Duodenal mucosa (tissue), 2 donors: ENCODE measurements at regions not wholly inside any gene's neighbourhood (a gene's known extent, or its start where the extent isn't known, plus 50 kb on each side); places are given as distances from the start of the nearest gene placed in this dataset.
"Not testable (repeated sequence)": the region's sequence is repeated elsewhere in the genome, so short reads cannot be mapped to it uniquely, and the experiment has no call there.

Source experiments
- H3K27ac ChIP-seq: one replicate; pipeline ENCODE4 v1.7.0; 2013; ENCODE audit warnings: low read depth, low read length
- H3K27me3 ChIP-seq, 2 donors: one replicate each; pipeline ENCODE4 v1.7.0; 2013; ENCODE audit warnings: low read length in 2 of 2, control low read depth in 1 of 2; ENCODE audit not compliant: insufficient read depth in 2 of 2, control insufficient read depth in 1 of 2
- H3K36me3 ChIP-seq, 2 donors: one replicate each; pipeline ENCODE4 v1.7.0; 2013; ENCODE audit warnings: low read length in 2 of 2, control low read depth in 1 of 2; ENCODE audit not compliant: insufficient read depth in 2 of 2, control insufficient read depth in 1 of 2
- H3K4me1 ChIP-seq, 2 donors: one replicate each; pipeline ENCODE4 v1.7.0; 2013; ENCODE audit warnings: low read length in 2 of 2, control low read depth in 1 of 2; ENCODE audit not compliant: insufficient read depth in 2 of 2, control insufficient read depth in 1 of 2
- H3K4me3 ChIP-seq, 2 donors: one replicate each; pipeline ENCODE4 v1.7.0; 2013; ENCODE audit warnings: low read length in 2 of 2, low read depth in 1 of 2
- H3K9ac ChIP-seq, 2 donors: one replicate each; pipeline ENCODE4 v1.7.0; 2013; ENCODE audit warnings: low read length in 2 of 2, low read depth in 1 of 2
- H3K9me3 ChIP-seq, 2 donors: one replicate each; pipeline ENCODE4 v1.7.0; 2013; ENCODE audit warnings: low read length in 2 of 2, control low read depth in 1 of 2; ENCODE audit not compliant: control insufficient read depth in 1 of 2

DNA sequence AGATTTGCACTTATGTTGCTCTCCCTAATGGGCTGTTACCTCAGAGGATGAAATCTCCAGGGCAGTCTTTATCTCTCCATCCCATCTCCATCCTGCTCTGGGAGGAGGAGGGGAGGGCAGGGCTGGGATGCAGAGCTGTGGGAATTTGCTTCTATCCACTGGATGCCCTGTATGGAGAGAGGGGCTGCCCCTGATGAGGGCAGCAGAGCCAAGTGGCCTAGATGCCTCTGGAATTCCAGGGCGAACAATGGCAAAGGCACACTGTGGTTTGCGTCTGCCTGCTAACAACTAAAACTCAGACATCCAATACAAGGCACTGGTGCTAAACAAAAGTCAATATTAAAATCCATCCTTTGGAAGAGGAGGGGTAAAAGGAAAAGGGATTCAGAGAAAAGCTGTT is 165.1 kb downstream of the COG6 start:
- Histone ChIP-seq H3K4me3 (no peak overlapping the region), H3K4me1 (no peaks in the 10 kb centered on the region), H3K27ac (no peak overlapping the region), H3K9ac (no peak overlapping the region), H3K36me3 (no peaks in the 10 kb centered on the region), H3K27me3 (no peaks in the 10 kb centered on the region), H3K9me3 (no peaks in the 10 kb centered on the region)

DNA sequence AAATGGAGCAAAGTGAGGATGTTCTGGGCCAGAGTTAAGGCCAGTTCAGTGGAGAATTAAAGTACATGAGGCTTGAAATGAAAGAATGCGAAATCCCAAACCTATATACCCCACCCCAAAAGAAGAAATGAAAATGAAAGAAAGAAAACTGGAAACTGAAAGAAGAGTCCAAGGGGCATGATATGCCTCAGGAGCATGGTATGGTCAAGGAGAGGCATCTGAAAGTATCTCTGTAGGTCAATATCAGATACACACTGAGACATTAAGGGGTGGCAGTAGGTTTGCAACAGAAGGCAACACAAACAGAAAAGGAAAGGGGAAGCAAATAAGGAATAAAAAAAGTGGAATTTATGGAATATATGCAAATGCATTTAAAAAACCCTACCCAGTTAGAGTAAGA is 166.5 kb downstream of the COG6 start:
- no peak overlapping the region for H3K9ac ChIP-seq
- H3K27ac ChIP-seq = no peak overlapping the region
- no peaks in the 10 kb centered on the region for H3K4me1 ChIP-seq
- H3K9me3 ChIP-seq = no peaks in the 10 kb centered on the region
- peak overlapping the region; percentile 27 to 38 for H3K4me3 ChIP-seq
- no peaks in the 10 kb centered on the region for H3K36me3 ChIP-seq
- H3K27me3 ChIP-seq = no peaks in the 10 kb centered on the region

DNA sequence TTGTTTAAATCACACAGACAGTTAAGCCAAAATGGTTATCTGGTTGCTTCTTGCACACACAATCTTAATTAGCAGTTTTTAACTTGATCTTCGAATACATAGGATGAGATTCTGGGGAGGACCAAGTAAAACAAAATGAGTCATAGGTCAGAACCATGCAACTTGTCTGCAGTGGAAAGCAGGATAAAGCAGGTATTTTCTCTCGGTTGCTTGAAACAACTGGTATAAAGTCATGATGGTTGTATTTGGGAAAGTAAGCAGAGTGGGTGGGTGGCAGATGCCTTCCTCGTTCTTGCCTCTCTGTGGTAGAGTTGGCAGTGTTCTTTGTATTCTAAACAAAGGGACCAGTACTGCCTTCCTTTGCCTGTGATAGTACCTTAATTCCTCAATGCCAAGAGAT is 167.0 kb downstream of the COG6 start:
- no peak overlapping the region for H3K4me3 ChIP-seq
- no peaks in the 10 kb centered on the region for H3K9me3 ChIP-seq
- no peak overlapping the region for H3K27ac ChIP-seq
- no peaks in the 10 kb centered on the region for H3K4me1 ChIP-seq
- H3K36me3 ChIP-seq = no peaks in the 10 kb centered on the region
- no peak overlapping the region for H3K9ac ChIP-seq
- H3K27me3 ChIP-seq = no peaks in the 10 kb centered on the region

DNA sequence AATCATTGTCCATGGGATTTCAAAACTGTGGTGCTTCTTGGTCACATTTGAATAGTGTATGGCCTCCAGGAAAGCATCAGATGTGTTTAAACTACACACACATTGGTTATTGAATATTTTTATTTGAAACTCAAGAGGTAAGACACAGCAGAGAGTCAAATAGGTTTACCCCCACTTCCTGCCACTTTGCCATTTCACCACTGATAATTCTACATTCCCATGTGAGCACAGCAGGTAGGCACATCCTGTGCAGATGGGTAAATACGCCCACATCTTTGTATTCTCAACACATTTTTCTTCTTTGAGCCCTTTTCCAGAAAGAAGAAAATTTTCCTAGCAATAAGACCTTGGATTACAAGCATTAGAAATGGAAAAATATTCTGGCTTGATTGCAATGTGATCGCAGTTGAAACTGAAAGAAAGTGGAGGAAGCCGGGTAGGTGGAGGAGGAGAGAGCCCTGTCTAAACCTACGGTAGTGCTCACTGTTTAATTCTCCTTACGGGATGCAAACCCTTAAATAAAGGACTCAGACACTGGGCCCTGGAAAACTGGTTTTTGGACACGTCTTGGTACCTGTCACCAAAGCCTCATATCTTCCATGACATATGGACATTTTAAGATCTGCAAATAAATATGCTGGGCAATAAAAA is 167.7 kb downstream of the COG6 start:
- Histone ChIP-seq H3K27me3 (no peaks in the 10 kb centered on the region), H3K27ac (no peak overlapping the region), H3K4me1 (no peaks in the 10 kb centered on the region), H3K36me3 (no peaks in the 10 kb centered on the region), H3K4me3 (no peak overlapping the region), H3K9ac (no peak overlapping the region), H3K9me3 (no peaks in the 10 kb centered on the region)

DNA sequence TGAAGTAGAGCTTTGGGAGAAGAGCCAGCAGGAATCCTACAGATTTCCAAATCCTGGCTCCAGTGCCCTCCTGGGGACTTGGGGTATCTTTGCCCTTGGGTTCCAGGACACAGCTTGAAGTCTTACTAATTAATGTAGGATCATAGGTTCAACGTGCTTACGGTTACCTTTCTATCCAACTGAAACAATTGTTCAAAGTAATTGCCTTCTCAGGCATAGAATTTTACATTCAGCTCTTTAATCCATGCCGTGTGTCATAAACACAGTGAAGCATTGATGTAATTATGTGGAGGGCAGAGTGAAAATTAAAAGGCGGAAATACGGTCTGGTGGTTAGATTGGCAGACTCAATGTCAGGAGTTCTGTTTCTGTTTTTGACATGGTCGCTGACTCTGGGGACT is 170.4 kb downstream of the COG6 start:
- no peak overlapping the region for H3K4me3 ChIP-seq
- H3K9me3 ChIP-seq = no peaks in the 10 kb centered on the region
- no peaks in the 10 kb centered on the region for H3K4me1 ChIP-seq
- no peak overlapping the region for H3K27ac ChIP-seq
- H3K36me3 ChIP-seq = no peaks in the 10 kb centered on the region
- no peaks in the 10 kb centered on the region for H3K27me3 ChIP-seq
- no peak overlapping the region for H3K9ac ChIP-seq

DNA sequence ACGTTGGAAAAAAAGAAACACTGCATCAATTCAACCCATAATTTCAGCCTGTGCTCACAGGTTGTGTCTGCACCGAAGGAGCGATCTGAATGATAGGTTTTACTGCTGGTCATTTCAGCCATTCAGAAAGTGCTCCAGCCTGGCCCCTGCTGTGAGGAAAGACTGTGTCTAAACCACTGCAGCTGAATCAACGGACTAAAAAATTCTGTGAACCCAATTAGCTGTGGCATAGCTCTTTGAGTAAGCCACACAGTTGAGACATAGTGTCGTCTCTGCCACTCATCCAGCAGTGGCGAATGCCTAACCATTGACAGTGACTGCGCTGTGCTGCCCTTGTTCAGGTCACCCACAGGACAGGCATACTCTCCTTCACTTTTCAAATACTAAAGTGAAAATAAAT is 179.8 kb downstream of the COG6 start:
- Histone ChIP-seq H3K27me3 (no peaks in the 10 kb centered on the region), H3K4me1 (no peaks in the 10 kb centered on the region), H3K9ac (no peak overlapping the region), H3K27ac (no peak overlapping the region), H3K36me3 (no peaks in the 10 kb centered on the region), H3K4me3 (no peak overlapping the region), H3K9me3 (no peaks in the 10 kb centered on the region)

DNA sequence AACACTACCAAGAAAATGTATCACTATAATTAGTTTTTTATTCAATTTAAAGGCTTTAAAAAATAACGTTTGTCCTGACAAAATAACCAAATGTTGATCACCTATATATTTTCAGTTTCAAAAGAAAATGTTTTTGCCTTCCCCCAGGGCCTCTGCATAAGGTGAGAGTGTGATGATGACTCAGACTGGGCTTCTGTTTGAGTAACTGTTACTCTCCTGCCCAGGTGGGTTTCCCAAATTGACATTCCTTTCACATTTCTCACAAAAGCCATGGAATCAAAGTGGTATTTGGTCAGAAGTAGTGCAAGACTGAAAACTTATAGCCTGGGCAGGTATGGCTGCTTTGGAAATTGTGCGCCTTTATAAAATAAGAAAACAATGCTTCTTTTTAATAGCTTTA is 180.6 kb downstream of the COG6 start:
- Histone ChIP-seq H3K9me3 (no peaks in the 10 kb centered on the region), H3K36me3 (no peaks in the 10 kb centered on the region), H3K4me3 (no peak overlapping the region), H3K27ac (no peak overlapping the region), H3K4me1 (no peaks in the 10 kb centered on the region), H3K9ac (no peak overlapping the region), H3K27me3 (no peaks in the 10 kb centered on the region)

DNA sequence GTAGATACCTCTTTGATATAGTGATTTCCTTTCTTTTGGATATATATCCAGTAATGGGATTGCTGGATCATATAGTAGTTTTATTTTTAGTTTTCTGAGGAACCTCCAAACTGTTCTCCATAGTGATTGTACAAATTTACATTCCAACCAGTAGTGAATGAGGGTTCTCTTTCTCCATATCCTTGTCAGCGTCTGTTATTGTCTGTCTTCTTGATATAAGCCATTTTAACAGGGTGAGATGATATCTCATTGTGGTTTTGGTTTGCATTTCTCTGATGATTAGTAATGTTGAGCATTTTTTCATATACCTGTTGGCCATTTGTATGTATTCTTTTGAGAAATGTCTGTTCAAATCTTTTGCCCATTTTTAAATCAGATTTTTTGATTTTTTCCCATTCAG is 182.4 kb downstream of the COG6 start:
- not testable (repeated sequence) for H3K27ac ChIP-seq, H3K27me3 ChIP-seq, H3K4me3 ChIP-seq, H3K9ac ChIP-seq, H3K4me1 ChIP-seq, H3K36me3 ChIP-seq, H3K9me3 ChIP-seq

DNA sequence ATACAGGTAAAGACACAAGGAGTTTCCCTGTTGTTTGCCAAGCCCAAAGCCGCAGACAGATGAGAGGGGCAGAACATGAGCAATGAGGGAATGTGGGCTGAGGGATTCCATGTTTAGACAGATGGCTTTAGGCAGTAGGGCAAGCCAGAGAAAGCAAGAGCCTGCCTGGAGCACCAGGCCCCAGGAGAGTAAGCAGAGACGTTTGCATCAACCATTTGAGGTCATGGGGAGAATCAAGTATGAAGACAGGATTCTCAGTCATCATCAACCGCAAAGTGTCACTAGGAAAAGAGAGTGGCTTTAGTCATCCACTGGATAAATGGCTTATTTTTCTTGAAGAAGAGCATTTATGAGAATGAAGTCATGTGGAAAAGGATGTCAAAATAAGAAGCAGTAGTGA is 184.7 kb downstream of the COG6 start:
- no peak overlapping the region for H3K9ac ChIP-seq
- no peak overlapping the region for H3K27ac ChIP-seq
- no peaks in the 10 kb centered on the region for H3K27me3 ChIP-seq
- no peak overlapping the region for H3K4me3 ChIP-seq
- H3K4me1 ChIP-seq = no peaks in the 10 kb centered on the region
- H3K36me3 ChIP-seq = no peaks in the 10 kb centered on the region
- no peaks in the 10 kb centered on the region for H3K9me3 ChIP-seq

DNA sequence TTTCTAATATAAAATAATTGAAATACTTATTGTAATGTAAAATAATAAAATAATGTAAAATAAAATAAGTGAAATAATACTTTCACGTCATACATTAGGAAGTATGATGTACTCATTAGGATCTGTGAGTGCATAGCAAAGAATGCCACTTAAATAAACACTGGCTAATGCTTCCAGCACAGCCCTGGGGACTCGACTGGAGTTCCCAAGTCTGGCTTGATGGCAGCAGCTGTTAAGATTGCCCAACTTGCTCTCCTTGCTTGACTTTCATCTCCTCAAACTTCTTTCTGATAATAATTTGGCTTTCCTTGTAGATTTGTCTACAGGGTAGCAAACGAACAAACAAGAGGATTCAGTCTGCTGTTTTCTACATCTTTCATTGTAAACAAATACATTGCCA is 191.9 kb downstream of the COG6 start:
- no peak overlapping the region for H3K4me3 ChIP-seq
- no peaks in the 10 kb centered on the region for H3K4me1 ChIP-seq
- H3K9me3 ChIP-seq = no peaks in the 10 kb centered on the region
- H3K27me3 ChIP-seq = no peaks in the 10 kb centered on the region
- H3K27ac ChIP-seq = no peak overlapping the region
- H3K9ac ChIP-seq = no peak overlapping the region
- H3K36me3 ChIP-seq = no peaks in the 10 kb centered on the region

DNA sequence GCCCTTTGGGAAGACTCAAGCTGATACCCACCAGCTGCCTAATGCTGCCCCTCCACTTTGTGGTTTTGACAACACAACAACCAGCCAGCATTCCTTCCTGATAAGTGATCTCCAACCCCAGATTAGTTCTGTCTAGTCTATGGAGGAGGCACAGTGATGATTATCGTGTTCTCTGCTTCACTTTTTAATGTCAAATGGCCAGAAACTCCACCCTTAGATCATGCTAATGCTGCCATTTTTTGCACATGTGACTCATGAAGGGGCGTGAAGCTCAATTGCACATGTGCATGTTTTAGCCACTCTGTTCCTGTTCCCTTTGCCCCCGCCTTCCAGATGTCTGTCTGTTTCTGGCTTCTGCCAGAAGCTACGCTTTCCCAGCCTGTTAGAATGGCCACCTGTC is 199.8 kb downstream of the COG6 start:
- no peaks in the 10 kb centered on the region for H3K36me3 ChIP-seq
- H3K4me1 ChIP-seq = no peaks in the 10 kb centered on the region
- no peak overlapping the region for H3K9ac ChIP-seq
- no peaks in the 10 kb centered on the region for H3K9me3 ChIP-seq
- no peak overlapping the region for H3K4me3 ChIP-seq
- H3K27me3 ChIP-seq = no peaks in the 10 kb centered on the region
- no peak overlapping the region for H3K27ac ChIP-seq
